Glomerular visceral epithelial cell (primary cell): ENCODE measurements at regions not wholly inside any gene's neighbourhood (a gene's known extent, or its start where the extent isn't known, plus 50 kb on each side); places are given as distances from the start of the nearest gene placed in this dataset.

Experiments used
- DNase-seq: peaks from one replicate; pipeline ENCODE4 v3.0.0-alpha.2; 2016; ENCODE audit errors: extremely low spot score

GRCh38 chr7:123401295-123401694 lies 133.1 kb downstream of the IQUB start:
- DNase-seq, result no peak

DNA sequence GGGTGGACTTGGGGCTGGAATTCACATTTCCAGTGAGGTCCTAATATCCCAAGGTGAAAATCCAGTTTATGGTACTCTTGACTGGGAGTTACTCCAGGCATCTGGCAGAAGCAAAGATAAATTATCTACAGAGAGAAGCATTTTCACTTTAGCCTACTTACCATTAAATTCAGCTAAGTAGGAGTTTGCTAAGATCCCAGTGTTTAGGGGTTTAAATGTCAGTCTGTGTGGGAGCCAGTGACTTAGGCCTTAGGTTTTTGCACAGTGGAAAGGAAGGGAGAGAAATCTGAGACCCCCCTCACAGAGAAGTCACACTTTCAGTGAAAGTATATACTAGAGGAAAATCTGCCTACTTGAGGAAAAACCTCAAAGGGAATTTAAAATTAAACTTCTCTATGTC lies 134.2 kb downstream of the IQUB start:
- no peak for DNase-seq

DNA sequence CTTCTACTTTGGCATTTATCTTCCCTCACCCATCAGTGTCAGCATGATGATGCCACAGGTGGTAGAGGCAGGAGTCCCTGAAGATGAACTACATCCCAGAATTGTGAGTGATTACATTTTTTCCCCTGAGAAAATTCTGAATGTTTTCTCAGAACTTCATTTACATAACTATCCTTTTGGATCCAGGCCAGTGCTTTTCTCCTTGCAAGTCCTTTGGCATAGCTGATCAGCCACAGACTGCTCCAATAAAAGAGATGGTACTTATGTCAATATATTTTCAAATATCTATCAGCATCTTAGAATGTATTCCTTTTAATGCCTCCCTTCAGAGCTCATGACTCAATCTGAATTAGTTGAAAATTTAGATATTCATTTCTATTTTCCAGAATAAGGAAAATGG lies 135.5 kb downstream of the IQUB start:
- no peak for DNase-seq

DNA sequence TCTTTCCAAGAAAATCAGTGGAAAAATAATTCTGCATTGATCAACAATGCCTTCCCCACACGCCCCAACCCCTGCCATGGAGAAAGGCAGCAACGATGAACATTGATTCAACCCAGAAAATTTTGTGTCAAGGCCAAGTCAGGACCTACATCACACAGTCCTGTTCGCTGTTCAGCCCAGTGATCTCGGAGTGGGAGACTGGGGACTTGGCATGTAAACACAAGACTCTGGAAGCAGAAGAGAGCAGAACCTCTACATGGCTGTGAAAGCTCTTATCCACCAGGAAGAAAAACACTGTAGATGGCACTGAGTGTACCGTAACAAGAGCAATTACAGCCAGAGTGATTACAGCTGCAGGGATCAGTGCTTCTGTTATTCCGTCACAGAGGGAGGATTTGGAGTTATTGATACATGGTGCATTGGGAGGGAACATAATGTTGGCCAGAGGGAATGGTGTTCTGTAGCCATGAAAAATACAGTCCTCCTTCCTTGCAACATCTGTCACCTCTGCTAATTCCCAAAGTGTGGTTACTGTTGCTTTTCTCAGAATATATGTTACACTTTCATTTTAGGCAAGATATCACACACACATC lies 136.6 kb downstream of the IQUB start:
- DNase-seq, result no peak

DNA sequence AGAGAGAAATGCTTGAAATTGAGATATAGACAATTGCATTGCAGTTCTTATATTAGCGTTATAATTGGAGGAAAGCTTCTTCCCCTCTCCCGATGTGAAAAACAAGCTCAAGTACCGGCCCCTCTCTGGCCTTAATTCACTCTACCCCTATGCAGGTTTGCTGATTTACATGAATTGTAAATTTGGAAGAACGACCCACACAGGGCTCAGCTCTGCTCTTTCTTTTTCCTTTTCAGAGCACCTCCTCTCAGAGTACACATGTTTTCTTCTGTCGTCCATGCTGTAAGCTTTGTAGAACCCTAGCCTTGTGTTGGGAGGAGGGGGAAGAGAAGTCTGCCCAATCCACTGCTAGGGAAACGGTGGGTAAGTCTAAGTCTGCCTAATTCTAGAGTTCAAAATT lies 140.8 kb downstream of the IQUB start:
- no peak for DNase-seq

GRCh38 chr7:123372368-123372767 lies 162.0 kb downstream of the IQUB start:
- no peak for DNase-seq

DNA sequence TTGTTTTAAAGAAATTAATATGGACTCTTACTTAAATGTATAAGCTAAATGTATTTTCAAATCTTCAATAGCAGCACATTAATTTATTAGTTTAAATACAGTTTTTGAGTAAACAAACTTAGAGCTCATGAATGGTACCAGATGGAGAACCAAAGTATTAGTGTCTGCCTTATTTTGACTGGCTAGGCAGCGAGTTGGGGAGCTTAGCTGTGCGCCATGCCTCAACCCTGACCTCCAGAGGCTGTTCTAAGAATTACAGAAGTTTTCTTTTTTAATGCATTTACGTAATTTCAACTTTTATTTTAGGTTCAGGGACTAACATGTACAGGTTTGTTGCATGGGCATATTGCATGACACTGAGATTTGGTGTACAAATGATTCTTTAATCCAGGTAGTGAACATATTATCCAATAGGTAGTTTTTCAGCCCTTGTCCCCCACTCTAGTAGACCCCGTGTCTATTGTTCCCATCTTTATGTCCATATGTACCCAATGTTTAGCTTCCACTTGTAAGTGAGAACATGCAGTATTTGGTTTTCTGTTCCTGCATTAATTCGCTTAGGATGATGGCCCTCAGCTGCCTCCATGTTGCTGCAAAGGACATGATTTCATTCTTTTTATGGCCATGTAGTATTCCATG lies 166.8 kb downstream of the IQUB start:
- DNase-seq, result peak; percentile 43

- no peak for DNase-seq
Observed at GRCh38 chr7:123367031-123367430, 167.3 kb upstream of the SLC13A1 start.

GRCh38 chr7:123366626-123367025 lies 166.9 kb upstream of the SLC13A1 start:
- DNase-seq, result no peak

GRCh38 chr7:123360631-123361030 lies 160.9 kb upstream of the SLC13A1 start:
- DNase-seq, result no peak

- no peak for DNase-seq
Observed at GRCh38 chr7:123355576-123356190, 155.9 kb upstream of the SLC13A1 start.

GRCh38 chr7:123352973-123353372 lies 153.2 kb upstream of the SLC13A1 start:
- no peak for DNase-seq

DNA sequence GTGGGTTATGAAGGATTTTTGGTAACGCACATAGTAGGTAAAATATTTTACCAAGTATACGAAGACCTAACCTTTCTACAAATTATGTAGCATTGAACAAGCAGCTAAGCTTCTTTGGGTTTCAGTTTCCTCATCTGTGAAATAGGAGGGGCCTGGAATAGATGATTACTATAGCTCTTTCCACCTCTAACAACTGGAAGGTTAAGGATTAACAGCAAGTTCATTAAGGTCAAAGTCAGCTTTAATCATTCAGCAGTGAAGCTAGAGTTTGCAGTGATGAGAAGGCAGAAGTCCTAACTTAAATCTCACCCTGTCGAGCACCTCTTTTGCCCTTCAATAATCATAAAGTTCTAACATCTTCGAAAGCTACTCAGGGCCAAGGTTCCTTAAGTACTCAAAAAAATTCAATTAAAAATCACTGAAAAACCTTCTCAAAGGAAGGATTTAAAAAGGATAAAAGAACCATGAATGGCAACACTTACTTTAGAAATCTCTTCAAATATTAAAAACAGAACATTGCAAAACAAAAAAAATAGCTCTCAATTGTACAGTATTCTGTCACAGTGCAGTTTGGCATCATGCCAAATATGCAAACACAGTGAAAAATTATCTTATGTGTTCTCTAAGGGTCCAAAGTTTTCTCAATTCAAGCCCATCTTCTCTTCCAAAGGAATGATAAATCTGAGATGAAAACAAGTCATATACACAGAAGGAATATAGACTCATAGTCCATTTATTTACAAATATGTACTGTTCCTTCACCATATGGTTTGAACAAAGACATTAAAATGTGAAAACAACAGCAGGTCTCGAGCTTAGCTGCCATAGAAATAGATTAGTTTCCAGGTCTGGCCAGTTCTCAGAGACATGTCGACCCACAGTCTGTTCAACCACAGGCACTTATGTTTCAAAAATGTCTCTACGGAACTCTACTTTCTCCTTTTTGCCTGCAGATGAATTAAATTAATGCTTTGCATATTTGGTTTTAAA lies 152.0 kb upstream of the SLC13A1 start:
- DNase-seq, result no peak

DNA sequence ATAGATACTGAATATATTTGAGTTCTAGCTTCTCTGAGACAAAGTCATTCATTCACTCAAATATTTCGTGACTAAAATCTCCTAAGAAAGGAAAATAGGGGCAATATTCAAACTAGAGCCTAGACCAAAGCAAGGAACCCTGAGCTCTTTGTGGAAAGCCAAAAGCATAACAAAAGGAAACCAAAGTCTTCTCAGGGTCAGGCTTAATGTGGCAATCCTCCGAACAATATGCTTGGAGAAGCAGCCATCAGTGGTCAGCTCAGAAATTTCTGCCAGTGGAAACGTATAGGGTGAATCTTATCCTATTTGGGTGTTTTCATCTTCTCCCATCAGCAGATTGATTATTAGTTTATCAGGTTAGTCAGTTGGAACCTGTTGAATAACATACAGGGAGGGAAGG lies 151.3 kb upstream of the SLC13A1 start:
- no peak for DNase-seq

DNA sequence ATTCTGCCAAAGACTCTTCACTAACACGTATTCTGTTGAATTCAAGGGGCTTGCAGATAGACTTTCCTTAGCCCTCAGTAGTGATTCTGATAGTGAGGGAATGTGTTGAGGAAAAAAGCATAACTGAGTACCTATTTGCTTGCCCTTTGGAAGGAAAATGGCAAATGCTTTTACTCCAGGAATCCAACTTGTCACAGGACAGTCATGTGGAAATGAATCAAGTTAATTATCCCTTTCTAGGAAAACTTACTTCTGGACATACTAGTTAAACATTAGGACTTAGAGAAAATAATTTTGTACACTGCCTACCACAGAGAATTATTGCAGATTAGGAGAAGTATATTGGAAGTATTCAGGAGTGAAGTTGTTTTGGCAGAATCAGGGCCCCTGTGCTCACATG lies 148.9 kb upstream of the SLC13A1 start:
- DNase-seq, result no peak

DNA sequence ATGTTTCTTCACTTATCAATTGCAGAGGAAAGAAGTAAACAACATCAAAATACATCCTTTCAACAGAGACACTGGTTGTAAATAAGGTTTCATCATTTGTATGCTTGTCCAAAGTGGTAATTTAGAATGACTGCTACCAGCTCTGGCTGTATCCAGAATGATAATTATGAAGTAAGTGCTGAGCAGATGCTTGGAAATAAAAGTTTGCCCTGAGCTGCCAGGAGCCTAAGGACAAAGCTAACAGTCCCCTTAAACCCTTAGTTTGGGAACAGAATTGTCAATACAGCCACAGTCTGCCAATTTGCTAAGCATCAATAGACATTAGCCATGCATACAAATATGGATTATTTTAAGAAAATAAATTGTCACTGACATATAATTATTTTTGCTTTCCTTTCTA lies 147.0 kb upstream of the SLC13A1 start:
- no peak for DNase-seq

DNA sequence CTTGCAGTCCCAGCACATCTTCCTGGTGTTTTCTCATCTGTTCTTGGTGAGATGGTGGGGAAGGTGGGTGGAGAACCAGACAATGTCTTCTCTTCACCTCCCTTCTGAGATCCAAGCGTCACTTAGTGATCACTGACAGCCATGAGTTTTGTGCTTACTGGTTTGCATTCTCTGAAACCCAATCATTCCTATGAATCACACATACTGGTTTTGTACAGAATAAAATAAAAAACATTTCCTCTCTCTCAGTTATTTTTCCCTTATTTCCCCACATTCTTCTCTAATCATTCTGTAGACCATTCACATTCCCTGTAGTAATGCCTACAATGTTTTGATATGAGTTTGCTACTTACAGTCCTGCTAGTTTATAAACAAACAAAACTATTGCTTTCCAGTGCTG lies 143.8 kb upstream of the SLC13A1 start:
- DNase-seq, result no peak

- DNase-seq, result no peak
Observed at GRCh38 chr7:123341102-123341501, 141.3 kb upstream of the SLC13A1 start.

- DNase-seq, result no peak
Observed at GRCh38 chr7:123338688-123339087, 138.9 kb upstream of the SLC13A1 start.

DNA sequence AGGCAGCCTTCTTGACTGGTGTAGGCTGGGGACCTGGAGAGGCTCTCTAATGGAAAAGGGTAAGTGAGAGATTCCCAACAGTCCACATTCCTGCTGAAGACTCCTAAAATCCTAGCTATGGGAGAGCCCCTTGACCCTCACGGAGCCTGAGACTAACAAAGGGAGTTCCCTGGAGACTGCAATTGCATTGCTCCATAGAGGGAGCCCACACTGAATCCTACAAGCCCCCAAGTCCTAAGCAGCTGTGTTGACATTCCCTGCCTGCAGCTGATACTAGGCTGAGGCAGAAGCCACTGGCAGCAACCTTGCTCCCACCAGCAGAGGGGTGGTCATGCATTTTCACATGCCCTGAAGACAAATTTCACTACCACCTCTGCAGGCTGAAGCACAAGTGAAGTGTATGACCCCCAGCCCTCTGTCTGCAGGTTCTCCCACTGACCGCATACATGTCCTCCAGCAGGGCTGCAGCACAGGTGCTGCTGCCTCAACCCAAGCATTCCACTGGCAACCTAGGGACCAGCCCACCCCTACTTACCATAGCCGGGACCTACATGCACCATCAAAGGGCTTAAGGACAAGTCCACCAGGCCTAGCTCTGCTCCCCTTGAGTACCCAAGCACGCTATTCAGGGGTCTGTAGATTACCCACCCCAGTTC lies 130.3 kb upstream of the SLC13A1 start:
- no peak for DNase-seq

GRCh38 chr7:123327661-123328060 lies 127.9 kb upstream of the SLC13A1 start:
- DNase-seq, result no peak

DNA sequence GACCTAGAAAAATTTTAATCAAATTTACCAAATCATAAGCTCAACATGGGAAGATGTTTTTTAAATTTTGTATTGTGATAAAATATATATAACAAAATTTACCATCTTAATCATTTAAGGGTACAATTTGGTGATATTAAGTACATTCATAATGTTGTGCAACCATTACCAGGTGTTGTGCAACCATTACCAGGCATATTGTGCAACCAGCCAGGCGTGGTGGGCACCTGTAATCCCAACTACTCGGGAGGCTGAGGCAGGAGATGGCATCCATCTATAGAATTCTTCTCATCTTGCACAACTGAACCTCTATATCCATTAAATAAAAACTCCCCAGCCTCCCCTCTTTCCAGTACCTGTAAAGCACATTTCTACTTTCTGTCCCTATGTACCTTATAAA lies 124.5 kb upstream of the SLC13A1 start:
- no peak for DNase-seq
